Vagina (tissue), 2 donors: ENCODE measurements at regions not wholly inside any gene's neighbourhood (a gene's known extent, or its start where the extent isn't known, plus 50 kb on each side); places are given as distances from the start of the nearest gene placed in this dataset.

ENCODE experiments used
- POLR2AphosphoS5 ChIP-seq, 2 donors: sonication (generic); formaldehyde crosslinking; IDR thresholded peaks; one replicate each; pipeline ENCODE4 v1.9.0; 2017; ENCODE audit warnings: antibody characterized with exemption in 2 of 2, mild to moderate bottlenecking in 2 of 2, low read depth in 1 of 2; ENCODE audit not compliant: insufficient read depth in 1 of 2
- TF ChIP-seq, protein P1 (sequence below), 3 experiments: fragments of 450-650 bp in 2 of 3; fragments of 200-600 bp in 1 of 3; sonication (generic) in 1 of 3; IDR thresholded peaks; one replicate each; pipeline ENCODE4 v1.5.1; 2017 to 2019; ENCODE audit warnings: antibody characterized with exemption in 3 of 3, mild to moderate bottlenecking in 2 of 3, moderate library complexity in 2 of 3

DNA sequence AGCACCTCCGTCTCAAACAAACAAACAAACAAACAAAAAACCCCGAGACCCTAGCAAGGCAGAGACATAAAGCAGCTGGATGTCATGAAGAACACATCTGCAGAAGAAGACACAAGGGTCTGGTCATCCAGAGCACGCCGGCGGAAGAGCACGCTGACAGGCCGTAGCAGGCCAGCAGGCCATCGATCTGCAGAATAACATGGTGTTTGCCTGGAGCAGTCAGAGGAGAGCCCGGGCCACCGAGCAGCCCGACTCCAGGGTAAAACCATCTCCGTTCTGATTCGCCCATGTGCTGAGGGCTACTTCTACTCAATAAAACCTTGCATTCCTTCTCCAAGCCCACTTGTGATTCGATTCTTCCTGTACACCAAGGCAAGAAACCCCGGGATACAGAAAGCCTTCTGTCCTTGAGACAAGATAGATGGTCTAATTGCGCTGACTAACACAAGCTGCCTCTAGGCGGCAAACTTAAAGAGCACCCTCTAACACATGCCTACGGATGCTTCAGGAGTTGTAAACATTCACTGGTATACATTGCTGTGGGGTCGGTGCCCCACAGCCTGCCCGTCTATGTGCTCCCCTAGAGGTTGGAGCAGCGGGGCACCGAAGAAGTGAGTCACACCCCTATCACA, 549.8 kb upstream of the NRXN1 start:
- TF ChIP-seq, protein P1, sequence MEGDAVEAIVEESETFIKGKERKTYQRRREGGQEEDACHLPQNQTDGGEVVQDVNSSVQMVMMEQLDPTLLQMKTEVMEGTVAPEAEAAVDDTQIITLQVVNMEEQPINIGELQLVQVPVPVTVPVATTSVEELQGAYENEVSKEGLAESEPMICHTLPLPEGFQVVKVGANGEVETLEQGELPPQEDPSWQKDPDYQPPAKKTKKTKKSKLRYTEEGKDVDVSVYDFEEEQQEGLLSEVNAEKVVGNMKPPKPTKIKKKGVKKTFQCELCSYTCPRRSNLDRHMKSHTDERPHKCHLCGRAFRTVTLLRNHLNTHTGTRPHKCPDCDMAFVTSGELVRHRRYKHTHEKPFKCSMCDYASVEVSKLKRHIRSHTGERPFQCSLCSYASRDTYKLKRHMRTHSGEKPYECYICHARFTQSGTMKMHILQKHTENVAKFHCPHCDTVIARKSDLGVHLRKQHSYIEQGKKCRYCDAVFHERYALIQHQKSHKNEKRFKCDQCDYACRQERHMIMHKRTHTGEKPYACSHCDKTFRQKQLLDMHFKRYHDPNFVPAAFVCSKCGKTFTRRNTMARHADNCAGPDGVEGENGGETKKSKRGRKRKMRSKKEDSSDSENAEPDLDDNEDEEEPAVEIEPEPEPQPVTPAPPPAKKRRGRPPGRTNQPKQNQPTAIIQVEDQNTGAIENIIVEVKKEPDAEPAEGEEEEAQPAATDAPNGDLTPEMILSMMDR (IDR thresholded peaks at IDR 0.05), result no peak
- no peak for TF ChIP-seq POLR2AphosphoS5 (IDR thresholded peaks at IDR 0.05; ENCODE audit: insufficient read depth in 1 of 2, low read depth in 1 of 2)
